ENCODE measurements at regions not wholly inside any gene's neighbourhood (a gene's known extent, or its start where the extent isn't known, plus 50 kb on each side); places are given as distances from the start of the nearest gene placed in this dataset.
"Not testable (repeated sequence)": the region's sequence is repeated elsewhere in the genome, so short reads cannot be mapped to it uniquely, and the experiment has no call there.

DNA sequence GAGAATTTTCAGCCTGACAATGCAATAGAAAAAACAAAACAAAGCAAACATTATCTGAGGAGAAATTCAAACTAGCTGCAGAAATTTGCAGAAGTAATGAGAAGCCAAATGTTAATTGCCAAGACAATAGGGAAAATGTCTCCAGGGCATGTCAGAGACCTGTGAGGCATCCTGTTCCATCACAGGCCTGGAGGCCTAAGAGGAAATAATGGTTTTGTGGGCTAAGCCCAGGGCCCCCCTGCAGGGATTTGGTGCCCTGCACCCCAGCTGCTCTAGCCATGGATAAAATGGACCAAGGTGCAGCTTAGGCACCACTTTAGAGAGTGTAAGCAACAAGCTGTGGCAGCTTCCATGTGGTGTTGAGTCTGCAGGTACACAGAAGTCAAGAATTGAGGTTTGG, 401.2 kb upstream of the NECTIN3 start:
- no peak for DNase-seq (ENCODE audit: low read depth in 2 of 2)

DNA sequence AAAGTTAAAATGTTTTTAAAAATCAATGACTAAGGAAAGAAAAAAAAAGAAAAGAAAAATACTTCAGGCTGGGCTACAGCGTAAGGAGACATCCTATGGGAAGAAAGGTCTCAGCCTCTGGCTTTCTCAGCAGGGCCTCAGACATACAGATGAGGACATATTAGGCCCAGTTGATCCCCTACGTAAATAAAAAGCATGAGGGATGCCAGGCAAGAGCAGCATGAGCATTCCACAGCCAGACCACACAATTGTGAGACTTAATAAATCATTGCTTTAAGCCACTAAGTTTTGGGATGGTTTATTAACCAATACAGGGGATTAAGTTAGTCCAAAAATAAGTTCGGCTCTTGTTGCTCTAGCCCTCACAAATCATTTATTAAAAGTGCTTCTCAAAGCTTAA, 394.1 kb upstream of the NECTIN3 start:
- no peak for DNase-seq (ENCODE audit: low read depth in 2 of 2)

GRCh38 chr3:110679285-110679684, 392.3 kb upstream of the NECTIN3 start:
- no peak for DNase-seq (ENCODE audit: low read depth in 2 of 2)

DNA sequence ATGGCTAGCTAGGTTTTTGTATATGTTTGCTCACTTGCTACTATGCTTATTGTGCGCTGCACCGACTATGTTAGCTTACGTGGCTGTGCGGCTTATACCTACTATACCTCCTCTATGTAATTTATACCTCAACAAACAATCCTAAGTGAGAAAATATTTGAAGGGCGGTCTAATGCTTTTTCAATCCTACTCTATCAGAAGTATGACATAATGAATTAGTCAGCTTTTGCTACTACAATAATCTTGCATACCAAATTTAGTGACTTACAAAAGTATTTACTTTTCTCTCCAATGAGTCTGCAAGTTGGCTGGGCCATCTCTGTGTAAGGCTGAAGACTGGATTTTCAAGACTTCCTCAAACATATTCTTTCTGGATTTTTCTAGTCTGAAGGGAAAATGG, 391.2 kb upstream of the NECTIN3 start:
- DNase-seq (ENCODE audit: low read depth in 2 of 2) = no peak

GRCh38 chr3:110684466-110684865, 387.1 kb upstream of the NECTIN3 start:
- no peak for DNase-seq (ENCODE audit: low read depth in 2 of 2)

DNA sequence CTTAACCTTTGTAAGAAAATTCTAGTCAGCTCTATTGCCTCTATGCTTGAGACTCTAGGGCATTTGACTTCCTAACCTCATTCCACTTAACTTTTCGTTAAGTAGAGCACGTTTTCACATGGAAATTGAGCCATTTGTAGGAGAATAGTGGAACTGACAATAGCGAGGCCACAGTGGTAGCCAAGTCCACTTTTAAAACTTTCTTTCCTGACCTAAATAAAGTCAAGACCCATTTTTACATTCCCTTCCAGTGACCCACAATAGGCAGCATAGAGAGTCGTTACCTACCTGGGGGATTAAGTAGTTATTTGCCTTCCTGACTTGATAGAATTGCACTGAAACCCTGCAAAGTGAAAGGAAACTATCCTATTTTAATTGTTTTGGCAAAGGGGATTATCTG, 386.0 kb upstream of the NECTIN3 start:
- no peak for DNase-seq (ENCODE audit: low read depth in 2 of 2)

DNA sequence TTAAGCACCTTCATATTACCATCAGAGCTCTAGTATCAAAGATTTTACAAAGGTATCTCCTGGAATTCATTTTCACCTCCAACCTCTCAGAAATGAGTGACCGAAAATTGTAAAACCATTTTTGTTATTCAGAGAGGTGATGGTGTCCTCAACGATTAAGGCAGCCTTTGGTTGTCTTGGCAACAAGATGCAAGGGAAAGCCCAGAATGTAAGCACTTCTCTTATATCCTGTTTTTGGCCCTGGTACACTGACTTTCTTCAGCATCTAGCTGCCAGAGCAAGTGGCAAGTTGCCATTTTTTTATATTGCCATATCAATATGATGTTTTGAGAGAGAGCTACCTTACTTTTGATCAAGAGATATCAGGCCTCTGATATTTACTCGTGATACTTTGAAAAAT, 384.9 kb upstream of the NECTIN3 start:
- DNase-seq (ENCODE audit: low read depth in 2 of 2) = no peak

- DNase-seq (ENCODE audit: low read depth in 2 of 2) = no peak
Measured at GRCh38 chr3:110687138-110687537, 384.5 kb upstream of the NECTIN3 start.

DNA sequence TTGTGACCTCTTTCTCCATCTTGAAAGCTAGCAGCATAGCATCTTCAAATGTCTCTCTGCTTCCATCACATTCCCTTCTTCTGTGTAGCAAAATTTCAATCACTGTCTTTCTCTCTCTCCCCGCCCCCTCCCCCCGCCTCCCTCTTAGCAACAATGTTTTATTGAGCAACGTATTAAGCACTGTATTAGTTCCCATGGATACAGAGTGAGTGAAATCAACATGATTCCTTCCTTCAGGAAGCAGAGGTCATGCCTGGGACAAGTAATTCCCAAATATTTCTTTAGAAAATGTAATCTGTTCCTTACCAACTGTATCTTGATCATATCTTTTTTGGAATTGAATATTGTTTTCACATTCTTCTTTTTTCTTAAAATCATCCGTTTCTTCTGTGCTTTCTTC, 373.7 kb upstream of the NECTIN3 start:
- DNase-seq (ENCODE audit: low read depth in 2 of 2) = no peak

DNA sequence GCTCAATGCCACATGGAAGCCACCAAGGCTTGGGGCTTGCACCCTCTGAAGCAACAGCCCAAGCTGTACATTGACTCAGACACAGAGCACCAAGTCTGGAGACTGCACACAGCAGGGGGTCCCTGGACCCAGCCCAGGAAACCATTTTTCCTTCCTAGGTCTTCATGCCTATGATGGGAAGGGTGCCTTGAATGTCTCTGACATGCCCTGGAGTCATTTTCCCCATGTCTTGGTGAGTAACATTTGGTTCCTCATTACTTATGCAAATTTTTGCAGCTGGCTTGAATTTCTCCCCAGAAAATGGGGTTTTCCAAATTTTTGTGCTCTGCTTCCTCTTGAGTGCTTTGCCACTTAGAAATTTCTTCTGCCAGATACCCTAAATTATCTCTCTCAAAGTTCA, 367.3 kb upstream of the NECTIN3 start:
- not testable (repeated sequence) for DNase-seq (ENCODE audit: low read depth in 2 of 2)

- DNase-seq (ENCODE audit: low read depth in 2 of 2) = no peak
Measured at GRCh38 chr3:110708156-110708555, 363.5 kb upstream of the NECTIN3 start.

DNA sequence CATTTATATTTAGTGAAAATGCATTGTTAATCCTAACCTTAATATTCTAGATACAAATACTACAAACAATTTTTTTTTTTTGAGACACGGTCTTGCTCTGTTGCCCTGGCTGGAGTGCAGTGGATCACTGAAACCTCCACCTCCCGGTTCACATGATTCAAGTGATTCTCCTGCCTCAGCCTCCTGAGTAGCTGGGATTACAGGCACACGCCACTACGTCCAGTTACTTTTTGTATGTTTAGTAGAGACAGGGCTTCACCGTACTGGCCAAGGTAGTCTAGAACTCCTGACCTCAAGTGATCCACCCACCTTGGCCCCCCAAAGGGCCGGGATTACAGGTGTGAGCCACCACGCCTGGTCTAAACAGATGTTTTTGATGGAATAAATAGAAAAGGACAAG, 361.5 kb upstream of the NECTIN3 start:
- no peak for DNase-seq (ENCODE audit: low read depth in 2 of 2)

GRCh38 chr3:110710603-110711002, 361.0 kb upstream of the NECTIN3 start:
- no peak for DNase-seq (ENCODE audit: low read depth in 2 of 2)

GRCh38 chr3:110711130-110711832, 360.3 kb upstream of the NECTIN3 start:
- no peak for DNase-seq (ENCODE audit: low read depth in 2 of 2)

GRCh38 chr3:110711851-110712516, 359.6 kb upstream of the NECTIN3 start:
- no peak for DNase-seq (ENCODE audit: low read depth in 2 of 2)

GRCh38 chr3:110727056-110727455, 344.6 kb upstream of the NECTIN3 start:
- DNase-seq (ENCODE audit: low read depth in 2 of 2) = no peak

DNA sequence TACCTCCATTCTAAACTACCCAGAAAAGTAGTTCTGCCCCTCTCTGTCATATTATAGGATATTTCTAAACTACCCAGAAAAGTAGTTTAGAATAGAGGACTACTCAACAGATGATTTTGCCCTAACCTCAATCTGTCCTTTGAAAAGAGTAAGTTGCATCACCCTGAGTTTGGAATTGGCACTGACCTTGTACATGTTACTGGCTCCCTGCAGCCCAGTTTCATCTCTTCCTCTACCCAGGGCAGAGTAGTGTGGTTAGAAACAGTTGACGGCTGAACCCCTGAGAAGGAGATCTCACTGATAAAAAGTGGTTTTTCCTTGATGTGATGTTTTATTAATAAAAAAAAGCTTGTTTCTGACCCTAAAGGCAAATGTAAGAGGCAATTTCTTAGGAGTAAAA, 340.5 kb upstream of the NECTIN3 start:
- no peak for DNase-seq (ENCODE audit: low read depth in 2 of 2)

- DNase-seq (ENCODE audit: low read depth in 2 of 2) = no peak
Measured at GRCh38 chr3:110732420-110732819, 339.2 kb upstream of the NECTIN3 start.

DNA sequence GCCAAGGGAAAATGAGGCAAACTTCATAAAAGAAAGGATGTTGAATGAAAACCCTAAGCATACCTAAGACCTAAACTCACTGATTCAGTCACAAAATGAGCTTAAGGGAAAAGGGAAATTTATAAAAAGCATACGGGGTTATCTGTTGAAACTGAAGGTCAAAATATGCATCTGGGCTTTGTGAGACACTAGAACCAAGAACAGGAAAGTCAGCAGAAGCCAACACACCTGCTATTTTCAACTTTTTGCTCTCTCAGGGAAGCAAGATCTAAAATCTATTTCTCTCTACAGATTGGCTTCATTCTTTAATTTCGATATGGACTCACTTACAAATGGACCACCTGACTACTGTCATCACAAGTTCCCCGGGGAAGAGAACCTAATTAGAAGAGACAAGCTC, 338.6 kb upstream of the NECTIN3 start:
- DNase-seq (ENCODE audit: low read depth in 2 of 2) = no peak

GRCh38 chr3:110734524-110734923, 337.1 kb upstream of the NECTIN3 start:
- no peak for DNase-seq (ENCODE audit: low read depth in 2 of 2)

- DNase-seq (ENCODE audit: low read depth in 2 of 2) = no peak
Measured at GRCh38 chr3:110736332-110736731, 335.3 kb upstream of the NECTIN3 start.

- DNase-seq (ENCODE audit: low read depth in 2 of 2) = no peak
Measured at GRCh38 chr3:110738531-110738930, 333.1 kb upstream of the NECTIN3 start.

DNA sequence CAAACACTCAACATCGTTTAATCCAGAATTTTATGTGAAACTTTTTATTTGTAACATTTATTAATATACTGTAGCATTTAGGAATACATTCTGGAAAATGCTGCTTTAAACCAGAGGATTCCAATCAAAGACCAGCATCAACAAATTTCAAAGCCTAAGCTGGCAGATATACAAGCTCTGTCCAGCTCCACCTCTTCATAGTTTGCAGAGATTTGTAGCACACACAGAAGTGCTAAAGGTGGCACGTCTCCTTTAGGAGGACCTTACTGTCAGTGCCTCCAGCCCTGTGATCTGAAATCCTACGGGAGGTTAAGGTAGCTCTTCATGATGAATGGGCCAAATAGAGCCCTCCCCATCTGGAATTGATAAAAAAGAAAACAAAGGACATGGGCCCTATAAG, 329.7 kb upstream of the NECTIN3 start:
- DNase-seq (ENCODE audit: low read depth in 2 of 2) = no peak

- DNase-seq (ENCODE audit: low read depth in 2 of 2) = no peak
Measured at GRCh38 chr3:110743202-110743601, 328.4 kb upstream of the NECTIN3 start.
